Right lobe of liver (tissue), 4 donors: ENCODE measurements at regions not wholly inside any gene's neighbourhood (a gene's known extent, or its start where the extent isn't known, plus 50 kb on each side); places are given as distances from the start of the nearest gene placed in this dataset.

ENCODE experiments used
- POLR2A ChIP-seq: fragments of 450-650 bp; IDR thresholded peaks from one replicate; pipeline ENCODE4 v1.6.1; 2017; ENCODE audit warnings: antibody characterized with exemption, mild to moderate bottlenecking
- TF ChIP-seq, protein P1 (sequence below), 4 donors: fragments of 200-600 bp in 3 of 4; fragments of 450-650 bp in 1 of 4; IDR thresholded peaks; one replicate each; pipeline versions ENCODE4 v1.5.1 to v1.8.0; 2016 to 2022; ENCODE audit warnings: antibody characterized with exemption in 4 of 4, mild to moderate bottlenecking in 2 of 4
- donor health status: DM: no; HTN: no; CAD: no.
- donor health status: DM: no; HTN: no; CAD: no.
- donor health status: DM: no; HTN: yes; CAD: no.

DNA sequence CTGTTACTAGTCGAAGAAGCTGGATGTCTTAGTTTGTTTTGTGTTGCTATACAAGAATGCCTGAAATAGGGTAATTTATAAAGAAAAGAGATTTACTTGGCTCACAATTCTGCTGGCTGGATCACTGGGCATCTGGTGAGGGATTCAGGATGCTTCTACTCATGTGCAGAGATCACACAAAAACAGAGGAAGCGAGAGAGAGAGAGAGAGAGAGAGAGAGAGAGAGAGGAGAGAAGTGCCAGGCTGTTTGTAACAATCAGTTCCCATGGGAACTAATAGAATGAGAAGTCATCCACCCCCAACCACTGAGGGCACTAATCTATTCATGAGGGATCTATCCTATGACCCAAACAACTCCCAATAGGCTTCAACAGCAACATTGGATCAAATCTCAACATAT lies 66.2 kb upstream of the FAM9A start:
- no peak for TF ChIP-seq POLR2A
- TF ChIP-seq, protein P1, sequence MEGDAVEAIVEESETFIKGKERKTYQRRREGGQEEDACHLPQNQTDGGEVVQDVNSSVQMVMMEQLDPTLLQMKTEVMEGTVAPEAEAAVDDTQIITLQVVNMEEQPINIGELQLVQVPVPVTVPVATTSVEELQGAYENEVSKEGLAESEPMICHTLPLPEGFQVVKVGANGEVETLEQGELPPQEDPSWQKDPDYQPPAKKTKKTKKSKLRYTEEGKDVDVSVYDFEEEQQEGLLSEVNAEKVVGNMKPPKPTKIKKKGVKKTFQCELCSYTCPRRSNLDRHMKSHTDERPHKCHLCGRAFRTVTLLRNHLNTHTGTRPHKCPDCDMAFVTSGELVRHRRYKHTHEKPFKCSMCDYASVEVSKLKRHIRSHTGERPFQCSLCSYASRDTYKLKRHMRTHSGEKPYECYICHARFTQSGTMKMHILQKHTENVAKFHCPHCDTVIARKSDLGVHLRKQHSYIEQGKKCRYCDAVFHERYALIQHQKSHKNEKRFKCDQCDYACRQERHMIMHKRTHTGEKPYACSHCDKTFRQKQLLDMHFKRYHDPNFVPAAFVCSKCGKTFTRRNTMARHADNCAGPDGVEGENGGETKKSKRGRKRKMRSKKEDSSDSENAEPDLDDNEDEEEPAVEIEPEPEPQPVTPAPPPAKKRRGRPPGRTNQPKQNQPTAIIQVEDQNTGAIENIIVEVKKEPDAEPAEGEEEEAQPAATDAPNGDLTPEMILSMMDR (IDR thresholded peaks at IDR 0.05) = no peak
